ENCODE measurements at regions not wholly inside any gene's neighbourhood (a gene's known extent, or its start where the extent isn't known, plus 50 kb on each side); places are given as distances from the start of the nearest gene placed in this dataset.

DNA sequence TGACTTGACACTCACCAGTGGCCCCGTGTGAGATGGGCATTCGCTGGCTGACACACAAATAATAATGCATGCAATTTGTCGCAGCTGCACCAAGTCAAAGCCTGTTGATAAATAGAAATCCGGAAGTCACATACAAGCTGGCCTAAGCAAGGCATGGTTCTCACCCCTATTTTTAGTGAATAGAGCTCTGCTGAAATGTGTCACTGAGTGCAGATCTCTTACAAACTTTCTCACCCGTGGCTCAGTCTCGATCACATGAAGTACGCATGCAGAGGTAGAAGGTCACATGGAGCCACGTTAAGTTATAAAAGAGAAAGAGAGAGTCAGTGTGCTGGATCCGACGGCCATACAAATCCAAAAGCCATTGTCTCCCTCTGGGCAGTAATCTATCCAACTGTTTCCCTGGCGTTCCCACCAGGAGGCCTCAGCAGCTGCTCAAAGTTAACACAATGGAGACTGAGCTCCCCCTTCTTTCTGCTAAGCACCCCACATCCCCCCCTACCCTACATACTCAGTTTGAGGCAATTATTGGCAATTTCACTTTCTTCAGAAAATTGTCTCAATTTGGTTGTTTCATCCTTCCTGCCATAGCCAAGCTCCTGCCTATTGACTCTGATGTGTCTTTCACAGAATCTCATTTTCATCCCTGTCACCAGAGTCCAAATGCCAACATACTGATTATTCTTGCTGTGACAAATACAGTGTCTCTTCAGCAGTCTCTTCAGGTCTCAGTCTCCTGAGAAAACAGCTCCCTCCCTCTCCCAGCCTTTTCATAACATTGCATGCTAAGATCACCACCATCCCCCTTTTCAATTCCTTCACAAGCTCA, 473.3 kb upstream of the NRP1 start:
- Histone ChIP-seq H3K4me3 (ENCODE audit: insufficient read length, low read depth) (no peak overlapping the region), H3K36me3 (ENCODE audit: insufficient read depth, insufficient read length, low read length) (no peaks in the 10 kb centered on the region), H3K4me1 (ENCODE audit: insufficient read depth, insufficient read length) (no peaks in the 10 kb centered on the region), H3K9ac (ENCODE audit: insufficient read length, low read depth) (no peak overlapping the region), H3K27me3 (ENCODE audit: insufficient read depth, insufficient read length) (no peaks in the 10 kb centered on the region), H3K9me3 (ENCODE audit: insufficient read depth, low read length) (no peaks in the 10 kb centered on the region)
- DNase-seq (ENCODE audit: low read depth, low spot score), result no peak
- TF ChIP-seq ZNF274 (IDR thresholded peaks at IDR 0.05; ENCODE audit: low read depth, low read length), result no peak
- no peak for TF ChIP-seq YY1 (IDR thresholded peaks at IDR 0.05; ENCODE audit: insufficient read depth, insufficient read length)
- no peak for TF ChIP-seq SUZ12 (IDR thresholded peaks at IDR 0.05; ENCODE audit: extremely low read depth, insufficient read depth, insufficient read length)

DNA sequence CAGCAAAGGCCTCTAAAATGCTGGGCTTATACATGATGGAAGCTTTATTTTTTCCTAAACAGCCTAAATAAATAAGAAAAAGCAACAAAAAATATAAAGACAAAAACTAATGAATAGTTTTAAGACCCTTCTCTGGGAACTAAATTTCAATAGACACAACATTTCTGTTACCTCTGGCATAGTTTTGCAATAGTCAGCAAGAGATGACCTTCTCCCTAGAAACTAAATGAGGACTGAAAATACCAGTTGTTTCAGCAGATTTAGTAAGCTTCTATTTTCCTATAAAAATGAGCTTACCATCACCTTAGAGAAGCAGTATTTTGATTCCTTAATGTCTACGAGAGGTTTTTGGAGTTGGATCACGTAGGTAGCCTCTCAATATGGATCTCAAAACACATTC, 471.4 kb upstream of the NRP1 start:
- no peak for DNase-seq (ENCODE audit: low read depth, low spot score)
- no peak for TF ChIP-seq SUZ12 (IDR thresholded peaks at IDR 0.05; ENCODE audit: extremely low read depth, insufficient read depth, insufficient read length)
- no peak for TF ChIP-seq ZNF274 (IDR thresholded peaks at IDR 0.05; ENCODE audit: low read depth, low read length)
- TF ChIP-seq YY1 (IDR thresholded peaks at IDR 0.05; ENCODE audit: insufficient read depth, insufficient read length), result no peak

DNA sequence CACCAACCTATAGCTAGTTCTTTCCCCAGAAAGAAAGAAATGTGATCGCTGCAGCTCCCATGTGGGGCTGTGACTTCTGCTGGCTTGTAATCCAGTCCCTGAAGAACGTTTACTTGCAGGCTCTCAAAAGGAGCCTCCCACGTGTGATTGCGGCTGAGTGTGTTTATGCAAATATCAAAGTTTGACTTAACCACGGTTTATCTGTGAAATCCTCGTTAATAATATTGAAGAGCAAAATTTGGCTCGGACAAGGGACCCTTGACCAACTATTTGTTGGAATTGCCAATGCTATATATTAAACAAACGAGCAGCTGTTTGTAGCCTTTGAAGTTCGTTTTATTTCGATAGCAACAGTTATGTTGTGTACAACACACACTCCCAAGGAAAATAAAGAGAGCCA, 470.1 kb upstream of the NRP1 start:
- Histone ChIP-seq H3K4me3 (ENCODE audit: insufficient read length, low read depth) (no peak overlapping the region), H3K4me1 (ENCODE audit: insufficient read depth, insufficient read length) (no peaks in the 10 kb centered on the region), H3K27me3 (ENCODE audit: insufficient read depth, insufficient read length) (no peaks in the 10 kb centered on the region), H3K36me3 (ENCODE audit: insufficient read depth, insufficient read length, low read length) (no peaks in the 10 kb centered on the region), H3K9ac (ENCODE audit: insufficient read length, low read depth) (no peak overlapping the region), H3K9me3 (ENCODE audit: insufficient read depth, low read length) (no peaks in the 10 kb centered on the region)
- DNase-seq (ENCODE audit: low read depth, low spot score), result no peak
- TF ChIP-seq SUZ12 (IDR thresholded peaks at IDR 0.05; ENCODE audit: extremely low read depth, insufficient read depth, insufficient read length) (no peak), ZNF274 (IDR thresholded peaks at IDR 0.05; ENCODE audit: low read depth, low read length) (no peak), YY1 (IDR thresholded peaks at IDR 0.05; ENCODE audit: insufficient read depth, insufficient read length) (no peak)

More for the DNA sequence above, 471.4 kb upstream of the NRP1 start:
- no peaks in the 10 kb centered on the region for H3K27me3 ChIP-seq (ENCODE audit: insufficient read depth, insufficient read length)
- H3K4me1 ChIP-seq (ENCODE audit: insufficient read depth, insufficient read length), result no peaks in the 10 kb centered on the region
- no peaks in the 10 kb centered on the region for H3K9me3 ChIP-seq (ENCODE audit: insufficient read depth, low read length)
- no peaks in the 10 kb centered on the region for H3K36me3 ChIP-seq (ENCODE audit: insufficient read depth, insufficient read length, low read length)
- H3K9ac ChIP-seq (ENCODE audit: insufficient read length, low read depth), result no peak overlapping the region
- no peak overlapping the region for H3K4me3 ChIP-seq (ENCODE audit: insufficient read length, low read depth)

DNA sequence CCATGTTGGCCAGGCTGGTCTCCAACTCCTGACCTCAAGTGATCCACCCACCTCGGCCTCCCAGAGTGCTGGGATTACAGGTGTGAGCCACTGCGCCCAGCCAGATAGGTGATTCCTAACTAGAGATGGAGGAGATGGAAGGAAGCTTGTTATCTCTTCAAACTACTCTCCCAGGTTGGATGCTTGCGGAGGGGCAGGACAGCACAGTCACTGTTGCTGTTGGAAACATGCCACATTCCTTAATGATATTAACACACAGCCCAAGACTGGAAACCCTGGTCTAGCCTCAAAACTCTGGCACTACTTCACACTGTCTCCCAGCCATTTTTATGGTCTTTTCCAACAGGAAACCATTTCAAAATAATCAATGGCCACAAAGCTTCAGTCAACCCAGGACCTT, 468.8 kb upstream of the NRP1 start:
- Histone ChIP-seq H3K4me1 (ENCODE audit: insufficient read depth, insufficient read length) (no peaks in the 10 kb centered on the region), H3K27me3 (ENCODE audit: insufficient read depth, insufficient read length) (no peaks in the 10 kb centered on the region), H3K4me3 (ENCODE audit: insufficient read length, low read depth) (no peak overlapping the region), H3K9ac (ENCODE audit: insufficient read length, low read depth) (no peak overlapping the region), H3K9me3 (ENCODE audit: insufficient read depth, low read length) (no peaks in the 10 kb centered on the region), H3K36me3 (ENCODE audit: insufficient read depth, insufficient read length, low read length) (no peaks in the 10 kb centered on the region)
- DNase-seq (ENCODE audit: low read depth, low spot score), result no peak
- TF ChIP-seq YY1 (IDR thresholded peaks at IDR 0.05; ENCODE audit: insufficient read depth, insufficient read length), result no peak
- no peak for TF ChIP-seq SUZ12 (IDR thresholded peaks at IDR 0.05; ENCODE audit: extremely low read depth, insufficient read depth, insufficient read length)
- TF ChIP-seq ZNF274 (IDR thresholded peaks at IDR 0.05; ENCODE audit: low read depth, low read length), result no peak

DNA sequence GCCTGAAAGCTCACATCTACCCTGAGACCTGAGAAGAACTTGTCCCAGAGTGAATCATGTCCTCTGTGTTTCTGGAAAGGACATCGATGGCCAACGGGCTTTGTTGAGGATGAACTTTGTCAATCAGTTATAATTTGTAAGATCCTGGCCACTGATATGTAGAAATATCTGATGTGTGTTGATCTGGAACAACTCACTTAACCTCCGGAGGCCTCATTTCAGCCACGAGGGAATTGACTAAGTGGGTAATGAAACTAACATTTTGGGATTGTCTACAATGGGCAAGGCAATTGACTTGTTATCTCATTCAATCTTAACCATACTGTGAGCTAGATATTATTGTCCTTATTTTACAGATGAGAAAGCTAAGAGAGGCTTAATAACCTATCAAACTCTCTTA, 468.1 kb upstream of the NRP1 start:
- Histone ChIP-seq H3K9me3 (ENCODE audit: insufficient read depth, low read length) (no peaks in the 10 kb centered on the region), H3K27me3 (ENCODE audit: insufficient read depth, insufficient read length) (no peaks in the 10 kb centered on the region), H3K4me3 (ENCODE audit: insufficient read length, low read depth) (no peak overlapping the region), H3K9ac (ENCODE audit: insufficient read length, low read depth) (no peak overlapping the region), H3K36me3 (ENCODE audit: insufficient read depth, insufficient read length, low read length) (no peaks in the 10 kb centered on the region), H3K4me1 (ENCODE audit: insufficient read depth, insufficient read length) (no peaks in the 10 kb centered on the region)
- TF ChIP-seq YY1 (IDR thresholded peaks at IDR 0.05; ENCODE audit: insufficient read depth, insufficient read length), result no peak
- TF ChIP-seq SUZ12 (IDR thresholded peaks at IDR 0.05; ENCODE audit: extremely low read depth, insufficient read depth, insufficient read length), result no peak
- no peak for TF ChIP-seq ZNF274 (IDR thresholded peaks at IDR 0.05; ENCODE audit: low read depth, low read length)
- DNase-seq (ENCODE audit: low read depth, low spot score), result no peak

DNA sequence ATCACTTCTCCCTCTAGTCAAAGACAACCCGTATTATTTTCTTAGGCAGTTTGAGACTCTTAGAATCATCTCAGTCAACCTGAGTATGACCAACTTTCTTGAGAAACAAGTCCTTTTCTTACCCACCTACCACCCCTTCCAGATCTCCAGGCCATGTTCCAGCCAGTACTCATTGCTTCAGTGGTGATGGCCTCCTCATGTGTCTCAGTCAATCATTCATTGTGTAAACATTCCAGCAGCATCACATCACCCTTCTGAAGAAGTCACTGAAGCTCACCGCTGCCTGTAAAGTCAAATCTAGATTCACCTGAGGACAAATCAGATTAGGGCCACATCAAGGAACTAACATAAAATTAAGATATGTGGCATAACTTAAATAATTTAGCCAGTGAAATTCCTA, 467.2 kb upstream of the NRP1 start:
- no peaks in the 10 kb centered on the region for H3K27me3 ChIP-seq (ENCODE audit: insufficient read depth, insufficient read length)
- H3K4me1 ChIP-seq (ENCODE audit: insufficient read depth, insufficient read length), result no peaks in the 10 kb centered on the region
- TF ChIP-seq ZNF274 (IDR thresholded peaks at IDR 0.05; ENCODE audit: low read depth, low read length), result no peak
- no peak for TF ChIP-seq YY1 (IDR thresholded peaks at IDR 0.05; ENCODE audit: insufficient read depth, insufficient read length)
- TF ChIP-seq SUZ12 (IDR thresholded peaks at IDR 0.05; ENCODE audit: extremely low read depth, insufficient read depth, insufficient read length), result no peak
- H3K9me3 ChIP-seq (ENCODE audit: insufficient read depth, low read length), result no peaks in the 10 kb centered on the region
- H3K36me3 ChIP-seq (ENCODE audit: insufficient read depth, insufficient read length, low read length), result no peaks in the 10 kb centered on the region
- no peak overlapping the region for H3K9ac ChIP-seq (ENCODE audit: insufficient read length, low read depth)
- H3K4me3 ChIP-seq (ENCODE audit: insufficient read length, low read depth), result no peak overlapping the region
- DNase-seq (ENCODE audit: low read depth, low spot score), result no peak

DNA sequence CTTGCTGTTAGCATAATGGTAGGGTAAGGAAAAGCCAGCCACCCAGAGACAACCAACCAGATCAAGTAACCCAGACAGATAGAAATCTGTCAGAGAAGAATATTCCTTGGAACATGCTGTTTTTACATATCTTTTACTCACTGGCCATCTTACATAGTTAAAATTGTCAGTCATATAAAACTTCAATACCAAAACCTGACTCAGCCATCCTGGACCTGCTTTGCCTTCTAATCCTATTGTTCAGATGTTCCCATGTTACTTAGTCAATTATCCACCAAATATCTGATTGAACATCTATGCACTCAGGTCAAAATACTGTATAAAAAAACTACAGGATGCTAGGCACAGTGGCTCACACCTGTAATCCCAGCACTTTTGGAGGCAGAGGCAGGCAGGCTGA, 466.5 kb upstream of the NRP1 start:
- no peak overlapping the region for H3K4me3 ChIP-seq (ENCODE audit: insufficient read length, low read depth)
- no peak overlapping the region for H3K9ac ChIP-seq (ENCODE audit: insufficient read length, low read depth)
- DNase-seq (ENCODE audit: low read depth, low spot score), result no peak
- H3K9me3 ChIP-seq (ENCODE audit: insufficient read depth, low read length), result no peaks in the 10 kb centered on the region
- TF ChIP-seq YY1 (IDR thresholded peaks at IDR 0.05; ENCODE audit: insufficient read depth, insufficient read length), result no peak
- no peak for TF ChIP-seq ZNF274 (IDR thresholded peaks at IDR 0.05; ENCODE audit: low read depth, low read length)
- TF ChIP-seq SUZ12 (IDR thresholded peaks at IDR 0.05; ENCODE audit: extremely low read depth, insufficient read depth, insufficient read length), result no peak
- no peaks in the 10 kb centered on the region for H3K36me3 ChIP-seq (ENCODE audit: insufficient read depth, insufficient read length, low read length)
- no peaks in the 10 kb centered on the region for H3K4me1 ChIP-seq (ENCODE audit: insufficient read depth, insufficient read length)
- H3K27me3 ChIP-seq (ENCODE audit: insufficient read depth, insufficient read length), result no peaks in the 10 kb centered on the region

Data from NT2/D1 (cell line).